ELF-1 (cell line): ENCODE measurements at regions not wholly inside any gene's neighbourhood (a gene's known extent, or its start where the extent isn't known, plus 50 kb on each side); places are given as distances from the start of the nearest gene placed in this dataset.

Experiments
- DNase-seq: peaks from one replicate; pipeline ENCODE4 v3.0.0-alpha.2; 2016; ENCODE audit warnings: low read depth, low spot score

- no peak for DNase-seq
Observed at GRCh38 chr5:26828294-26828693, 210.1 kb downstream of the CDH9 start.

- DNase-seq, result no peak
Observed at GRCh38 chr5:26813235-26813634, 225.2 kb downstream of the CDH9 start.

GRCh38 chr5:26812714-26813113 is 225.7 kb downstream of the CDH9 start:
- DNase-seq, result no peak

GRCh38 chr5:26807231-26808199 is 230.9 kb downstream of the CDH9 start:
- no peak for DNase-seq

- DNase-seq, result no peak
Observed at GRCh38 chr5:26805076-26805475, 233.3 kb downstream of the CDH9 start.

DNA sequence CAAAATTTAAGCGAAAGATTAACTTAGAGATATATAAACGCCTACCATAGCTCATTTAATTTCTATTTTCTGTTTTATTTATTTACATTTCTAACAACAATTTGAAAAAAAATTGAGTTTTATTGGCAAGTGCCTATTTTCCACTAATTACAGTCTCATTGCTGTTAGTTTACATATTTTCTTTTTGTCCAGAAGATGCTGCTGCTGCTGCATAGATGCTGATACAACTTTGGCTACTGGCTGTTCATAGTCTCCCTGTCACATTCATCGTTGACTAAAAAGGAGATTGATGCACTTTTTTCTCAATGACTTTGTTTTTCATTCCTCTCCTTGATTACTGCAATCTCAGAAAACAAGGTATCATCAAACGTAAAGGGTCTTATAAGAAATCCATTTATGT is 235.4 kb downstream of the CDH9 start:
- no peak for DNase-seq

GRCh38 chr5:26791433-26791832 is 247.0 kb downstream of the CDH9 start:
- no peak for DNase-seq

DNA sequence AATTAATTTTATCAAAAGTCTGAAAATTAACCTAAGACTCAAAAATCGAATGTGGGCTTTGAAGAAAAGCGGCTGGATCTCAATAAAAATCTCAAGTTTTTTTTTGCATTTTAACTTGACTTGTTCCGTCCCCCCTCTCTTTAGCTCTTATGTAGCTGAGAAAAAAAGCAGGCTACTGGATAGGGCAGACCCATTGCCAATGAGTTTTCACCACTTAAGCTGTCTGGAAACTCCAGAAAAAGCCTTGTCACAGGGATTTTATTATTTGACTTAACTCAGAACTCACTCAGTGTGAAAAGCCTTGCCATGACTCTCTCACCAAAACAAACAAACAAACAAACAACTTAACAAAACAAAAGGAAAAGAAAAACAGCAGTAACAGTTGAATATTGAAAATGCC is 247.4 kb downstream of the CDH9 start:
- DNase-seq, result no peak

DNA sequence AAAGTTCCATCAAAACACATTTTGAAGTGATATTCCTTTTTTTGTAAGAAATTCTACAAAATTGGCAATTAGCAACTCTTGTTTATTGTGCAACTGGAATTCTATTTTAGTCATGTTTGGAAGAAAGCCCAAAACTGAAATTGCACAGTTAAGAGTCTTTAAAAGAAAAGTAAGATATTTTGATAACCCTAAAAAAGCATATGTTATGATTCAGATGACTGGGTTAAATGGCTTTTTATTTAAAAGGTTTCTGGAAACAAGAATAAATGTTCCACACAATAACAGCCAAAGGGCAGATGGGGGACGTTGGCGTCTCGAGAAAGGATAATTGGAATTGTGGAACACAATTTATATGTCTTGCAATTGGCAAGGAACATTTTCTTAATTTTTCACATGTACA is 275.2 kb downstream of the CDH9 start:
- no peak for DNase-seq

- no peak for DNase-seq
Observed at GRCh38 chr5:26761446-26761845, 276.9 kb downstream of the CDH9 start.

GRCh38 chr5:26761045-26761444 is 277.3 kb downstream of the CDH9 start:
- no peak for DNase-seq

DNA sequence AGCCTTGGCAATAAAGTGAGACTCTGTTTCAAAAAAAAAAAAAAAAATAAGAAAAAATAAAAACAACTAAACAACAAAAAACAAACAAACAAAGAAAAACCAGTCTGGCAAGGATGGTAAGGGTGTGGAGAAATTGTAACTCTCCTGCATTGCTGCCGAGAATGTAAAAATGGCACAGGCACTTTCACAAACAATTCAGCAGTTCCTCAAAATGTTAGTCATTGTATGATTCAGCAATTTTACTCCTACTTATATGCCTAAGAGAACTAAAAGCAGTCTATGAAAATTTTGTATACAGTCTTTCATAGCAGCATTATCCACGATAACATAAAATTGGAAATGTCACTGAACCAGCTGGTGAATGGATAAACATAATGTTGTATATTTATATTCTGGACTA is 280.4 kb downstream of the CDH9 start:
- DNase-seq, result no peak

DNA sequence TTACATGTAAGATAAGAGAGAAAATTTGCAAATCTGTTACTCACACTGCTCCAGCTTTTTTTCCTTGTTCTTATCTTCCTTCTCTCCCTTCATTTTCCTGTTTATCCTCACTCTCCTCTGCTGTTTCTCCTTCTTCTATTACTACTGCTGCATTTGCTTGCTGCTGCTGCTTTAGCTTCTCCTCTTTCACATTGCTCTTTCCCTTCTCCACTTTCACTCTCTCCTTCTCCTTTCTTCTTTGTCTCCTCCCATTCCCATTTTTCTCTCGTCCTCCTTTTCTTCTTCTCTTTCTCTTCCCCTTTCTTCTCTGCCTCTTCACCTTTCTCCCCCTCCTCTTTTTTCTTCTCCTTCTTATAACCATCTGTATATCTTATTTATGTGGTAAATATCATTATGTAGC is 288.6 kb downstream of the CDH9 start:
- DNase-seq, result no peak

DNA sequence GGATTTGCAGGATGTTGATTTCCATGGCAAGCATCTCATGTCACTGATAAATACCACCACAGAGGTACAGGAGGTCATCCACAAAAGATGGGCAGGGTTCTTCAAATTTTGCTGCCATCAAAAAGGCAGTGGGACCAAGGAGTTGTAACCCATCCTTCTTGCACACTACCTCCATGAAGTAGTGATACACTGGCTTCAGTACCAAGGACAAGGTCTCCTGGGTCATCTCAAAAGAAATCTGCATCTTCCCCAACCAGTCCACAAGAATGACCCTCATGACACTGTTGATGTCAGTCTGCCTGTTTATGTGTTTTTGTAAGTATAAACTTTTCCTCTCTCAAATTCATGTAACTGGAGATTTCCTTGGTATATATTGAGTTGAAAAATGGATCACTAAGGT is 298.2 kb downstream of the CDH9 start:
- no peak for DNase-seq

DNA sequence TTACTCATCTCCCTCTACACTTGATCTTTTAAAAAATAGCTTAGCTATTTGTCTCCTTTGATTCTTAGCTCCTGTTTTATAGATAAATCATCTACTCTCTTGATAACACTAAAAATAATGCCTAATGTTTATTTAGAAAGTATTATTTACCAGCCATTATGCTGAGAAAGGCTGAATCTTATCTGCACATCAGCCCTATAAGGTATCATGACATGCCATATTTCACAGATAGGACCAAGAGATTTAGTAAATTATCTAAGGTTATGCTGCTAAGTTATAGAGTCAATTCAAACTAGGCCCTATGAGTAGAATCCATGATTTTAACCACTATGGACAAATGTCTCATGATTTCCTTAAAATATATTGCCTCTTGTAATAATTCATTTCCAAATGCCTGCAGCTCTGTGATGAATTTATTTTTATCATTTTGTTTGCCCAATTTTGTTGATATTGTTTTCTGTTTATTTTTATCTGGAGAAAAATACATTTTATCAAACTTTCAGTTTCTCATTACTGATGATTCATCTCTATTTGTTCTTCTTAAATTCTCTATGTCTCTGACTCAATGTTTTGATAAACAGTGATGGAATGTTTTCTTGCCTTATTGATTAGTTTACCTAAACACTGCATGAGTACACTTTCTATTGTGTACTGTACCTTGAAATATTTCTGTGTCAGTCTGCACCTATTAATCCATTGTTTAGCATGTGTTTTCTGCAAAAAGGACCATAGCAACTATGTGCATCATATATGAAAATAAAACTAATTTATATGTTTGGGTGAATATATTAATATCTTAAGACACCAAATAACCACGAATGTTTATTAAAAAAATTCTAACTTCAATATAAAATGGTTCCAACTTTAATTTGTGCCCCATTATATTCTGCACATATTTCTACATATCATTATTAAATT is 300.8 kb downstream of the CDH9 start:
- no peak for DNase-seq

DNA sequence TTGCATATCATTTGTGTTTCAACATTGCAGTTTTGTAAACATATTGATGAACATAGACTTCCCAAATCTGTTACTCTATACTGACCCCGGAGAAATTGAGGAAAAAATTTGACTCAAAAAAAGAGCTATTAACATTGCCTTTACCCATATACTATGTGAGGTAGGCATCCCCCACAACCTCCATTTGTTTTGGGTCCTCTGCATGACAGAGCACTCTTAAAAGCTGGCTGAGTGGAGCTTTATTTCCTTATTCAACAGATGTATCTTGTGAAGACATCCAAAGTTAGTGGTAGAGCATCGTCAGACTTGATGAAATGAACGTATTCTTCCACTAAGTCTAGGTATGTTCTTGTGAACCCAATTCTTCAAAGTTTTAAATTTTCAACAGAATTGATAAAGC is 310.5 kb downstream of the CDH9 start:
- DNase-seq, result no peak

DNA sequence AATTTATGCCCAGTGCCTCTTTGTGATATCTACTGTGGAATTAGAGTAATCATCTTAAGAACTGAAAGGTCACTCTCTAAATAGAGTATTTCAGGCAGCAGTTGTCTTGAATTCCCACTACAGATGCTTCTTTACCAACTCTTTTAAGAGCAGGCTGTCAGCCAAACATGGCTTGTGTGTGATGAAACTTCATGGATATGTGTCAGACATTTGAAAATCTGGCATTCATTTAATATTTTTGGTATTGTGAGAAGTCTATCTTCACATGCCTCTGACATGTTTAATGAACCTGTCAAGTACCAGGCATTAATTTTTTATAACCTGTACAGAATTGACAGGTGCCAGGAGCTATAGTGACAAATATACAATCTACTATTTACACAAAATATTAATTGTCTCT is 318.6 kb downstream of the CDH9 start:
- no peak for DNase-seq

DNA sequence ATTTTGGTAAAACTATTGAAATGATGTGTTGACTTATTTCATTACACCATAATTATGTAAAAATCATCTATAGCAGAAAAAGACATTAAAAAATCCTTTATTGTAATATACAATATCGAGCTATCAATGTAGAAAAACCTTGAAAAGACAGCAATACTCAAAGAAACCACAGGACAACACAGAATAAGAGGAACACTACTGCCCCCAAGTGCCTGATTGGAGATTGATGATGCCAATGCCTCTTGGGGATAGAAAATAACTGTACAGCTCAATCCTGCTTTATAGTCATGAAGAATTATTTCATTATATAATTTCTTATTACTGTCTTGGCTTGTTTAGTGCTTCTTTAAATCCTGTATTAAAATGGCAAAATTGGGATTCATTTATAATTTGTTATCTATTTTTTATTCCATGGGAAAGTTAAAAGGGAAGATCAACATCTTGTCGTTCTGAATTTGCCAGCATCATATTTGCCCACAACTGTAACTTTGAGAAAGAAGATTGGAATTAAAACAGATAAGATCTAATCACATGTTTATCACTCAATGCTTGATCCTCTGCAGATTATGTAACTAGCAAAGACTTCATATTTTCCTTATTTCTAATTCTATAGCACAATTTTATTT is 337.5 kb downstream of the CDH9 start:
- DNase-seq, result peak; percentile 2

DNA sequence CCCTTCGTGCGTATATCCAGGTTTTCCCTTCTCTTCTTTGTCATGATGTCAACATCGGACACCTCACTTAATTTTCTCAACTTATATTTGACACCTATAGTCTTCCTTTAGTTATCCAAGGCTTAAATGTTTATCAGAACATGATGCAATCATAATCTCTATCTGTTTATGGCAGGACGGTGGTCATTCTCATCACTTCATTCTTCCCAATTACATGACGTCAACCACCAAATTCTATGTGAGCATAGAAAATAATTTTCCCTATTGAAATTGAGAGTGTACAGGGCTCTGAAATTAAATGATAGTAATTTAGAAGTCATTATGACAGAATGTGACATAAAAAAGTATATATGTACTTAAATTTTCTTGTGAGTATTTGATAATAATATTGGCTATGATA is 345.4 kb downstream of the CDH9 start:
- DNase-seq, result no peak

- DNase-seq, result no peak
Observed at GRCh38 chr5:26691486-26691885, 346.9 kb downstream of the CDH9 start.

GRCh38 chr5:26690511-26690910 is 347.9 kb downstream of the CDH9 start:
- DNase-seq, result no peak

GRCh38 chr5:26681861-26682260 is 356.5 kb downstream of the CDH9 start:
- no peak for DNase-seq
